HG03460 (cell line): ENCODE measurements at regions not wholly inside any gene's neighbourhood (a gene's known extent, or its start where the extent isn't known, plus 50 kb on each side); places are given as distances from the start of the nearest gene placed in this dataset.

ENCODE experiments used
- ATAC-seq: cut with Tn5 transposase; IDR thresholded peaks from one replicate; pipeline ENCODE4 v1.9.1; 2021; ENCODE audit not compliant: unreplicated experiment

DNA sequence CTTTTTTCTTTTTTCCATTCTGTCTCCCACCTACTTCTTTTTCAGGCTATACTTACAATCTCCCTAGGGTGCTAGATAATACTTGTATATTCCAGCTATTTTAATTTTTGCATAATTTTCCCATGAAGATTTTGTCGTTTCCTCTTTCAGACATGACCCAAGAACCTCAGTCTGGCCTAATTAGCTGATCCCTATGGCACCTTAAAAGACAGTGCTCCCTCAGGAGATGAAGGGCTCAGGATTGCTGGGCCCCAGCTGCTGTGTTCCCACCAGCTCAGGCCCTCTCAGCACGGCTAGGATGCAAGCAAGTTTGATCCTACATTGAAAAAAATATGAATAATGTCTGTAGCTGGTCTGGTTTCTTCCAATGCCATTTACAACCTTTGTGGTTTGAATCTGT, 55.0 kb upstream of the RGS5 start:
- ATAC-seq: no peak

DNA sequence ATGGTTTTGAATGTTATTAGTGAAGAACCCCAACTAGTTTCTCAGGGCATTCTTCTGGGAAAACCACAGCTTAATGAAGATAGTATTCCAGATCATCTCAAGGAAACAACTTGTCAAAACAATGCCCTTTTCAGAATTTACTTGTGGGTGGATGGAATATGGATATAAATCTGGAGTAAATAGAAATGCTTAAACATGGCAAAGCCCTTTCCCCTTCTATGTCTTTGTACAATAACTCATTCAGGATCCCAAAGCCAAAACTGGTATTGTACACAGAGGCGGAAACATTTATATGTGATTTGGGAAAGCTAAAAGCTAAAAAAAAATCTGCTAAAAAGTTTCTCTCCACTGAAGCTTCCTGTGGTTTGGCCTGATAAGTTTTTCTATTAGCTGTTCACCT, 55.5 kb upstream of the RGS5 start:
- ATAC-seq: no peak

DNA sequence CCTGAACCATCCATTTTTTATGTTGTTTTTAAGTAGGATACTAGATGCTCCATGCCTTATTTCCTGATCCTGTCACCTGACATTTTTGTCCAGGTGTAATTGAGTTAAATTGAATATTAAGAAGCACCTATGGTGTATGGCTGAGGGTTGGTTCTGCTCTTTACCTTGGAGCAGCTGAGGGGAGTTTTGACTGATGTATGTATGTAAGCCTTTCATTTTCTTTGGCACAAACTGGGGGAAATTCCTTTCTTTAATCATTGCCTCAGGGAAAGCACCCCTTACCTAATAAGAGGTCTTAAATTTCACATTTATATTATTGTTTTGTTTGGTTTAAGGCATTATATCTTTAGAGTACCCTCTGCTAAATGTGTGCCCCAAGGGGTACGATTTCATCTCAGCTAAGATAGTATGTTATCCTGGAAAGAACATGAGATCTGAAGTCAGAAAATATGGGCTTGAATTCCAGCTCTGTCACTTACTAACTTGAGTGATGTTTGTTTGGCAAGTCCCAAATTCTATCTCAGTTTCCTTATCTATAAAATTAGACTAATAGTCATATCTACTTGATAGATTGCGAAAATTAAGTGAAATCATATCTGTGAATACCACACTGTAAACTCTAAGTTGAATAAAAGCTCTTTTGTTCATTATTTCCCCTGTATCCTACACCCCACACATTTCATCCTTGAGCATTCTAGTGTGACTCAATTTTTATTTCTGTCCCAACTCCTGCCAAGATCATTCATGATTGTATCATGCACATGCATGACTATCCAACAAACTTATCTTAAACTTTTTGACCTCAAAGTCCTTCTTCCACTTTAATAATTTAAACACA, 57.7 kb upstream of the NUF2 start:
- ATAC-seq: peak; percentile 80

DNA sequence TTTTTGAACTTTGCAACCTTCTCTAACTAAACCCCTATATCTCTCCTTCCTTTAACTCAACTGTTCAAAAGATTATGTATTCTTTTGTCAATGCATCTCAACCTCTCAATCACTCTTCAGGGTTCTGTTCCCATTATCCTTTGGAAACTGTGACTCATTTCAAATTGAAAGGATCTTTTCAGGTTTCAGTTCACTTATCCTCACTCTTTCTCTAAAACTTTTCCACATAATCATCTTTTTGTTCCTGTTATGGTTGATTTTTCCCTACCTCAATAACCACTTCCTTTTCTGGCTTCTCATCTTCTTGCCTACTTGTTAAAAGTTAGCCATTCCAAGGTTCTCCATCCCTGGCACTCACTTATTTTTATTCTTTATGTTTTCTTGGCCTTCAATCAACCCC, 56.2 kb upstream of the NUF2 start:
- ATAC-seq: no peak

DNA sequence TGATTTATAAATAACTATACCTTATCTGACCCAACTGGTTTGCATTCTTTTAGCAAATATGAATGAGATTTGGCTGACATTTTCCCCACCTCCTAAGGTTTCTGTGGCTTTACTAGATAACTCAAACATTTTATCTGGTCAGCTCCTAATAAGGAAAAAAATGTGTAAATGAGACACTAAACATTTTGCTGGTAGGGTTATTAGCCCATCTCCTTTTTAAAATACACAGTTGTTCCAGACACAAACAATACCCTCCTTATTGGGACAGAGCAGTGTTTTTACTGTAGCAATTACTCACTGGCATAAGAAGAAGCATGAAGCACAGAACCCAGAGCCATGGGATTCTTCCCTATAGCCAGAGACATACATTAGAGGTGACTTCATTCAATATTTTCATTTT, 53.8 kb upstream of the NUF2 start:
- ATAC-seq: no peak

DNA sequence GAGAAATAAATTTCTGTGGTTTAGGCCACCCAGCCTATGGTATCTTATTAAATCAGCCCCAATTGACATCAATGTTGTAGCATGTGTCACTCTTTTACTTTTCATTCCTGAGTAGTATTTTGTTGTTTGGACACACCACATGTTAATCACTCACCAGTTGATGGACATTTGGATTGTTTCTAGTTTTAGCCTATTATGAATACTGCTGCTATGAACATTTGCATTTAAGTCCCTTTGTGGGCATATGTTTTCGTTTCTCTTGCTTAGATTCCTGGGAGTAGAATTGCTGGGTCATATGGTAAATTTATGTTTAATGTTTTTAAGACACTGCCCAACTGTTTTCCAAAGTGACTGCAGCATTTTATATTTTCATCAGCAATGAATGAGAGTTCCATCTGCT, 50.2 kb upstream of the NUF2 start:
- ATAC-seq: no peak
